GM13976 (cell line): ENCODE measurements at regions not wholly inside any gene's neighbourhood (a gene's known extent, or its start where the extent isn't known, plus 50 kb on each side); places are given as distances from the start of the nearest gene placed in this dataset.
"Not testable (repeated sequence)": the region's sequence is repeated elsewhere in the genome, so short reads cannot be mapped to it uniquely, and the experiment has no call there.

Experiments
- DNase-seq: peaks from one replicate; pipeline ENCODE4 v3.0.0; 2012; ENCODE audit warnings: low spot score
- CTCF ChIP-seq: IDR thresholded peaks from 2 replicates; pipeline ENCODE4 v1.5.1; 2012; ENCODE audit warnings: borderline replicate concordance, mild to moderate bottlenecking; ENCODE audit not compliant: insufficient read depth; ENCODE audit errors: extremely low read depth, missing control alignments, control extremely low read depth
- in situ Hi-C: fragments of 300-500 bp; cut with MboI; formaldehyde crosslinking; loops from one replicate; pipeline ENCODE4 v1.12.0; 2022; ENCODE audit warnings: low sequenced_read_pairs, mixed read lengths, inconsistent platforms; ENCODE audit not compliant: unreplicated experiment

GRCh38 chr4:130736436-130737185 is 1640.7 kb downstream of the C4orf33 start:
- in situ Hi-C loops = no loop called here
- no peak for DNase-seq
- TF ChIP-seq CTCF = no peak

DNA sequence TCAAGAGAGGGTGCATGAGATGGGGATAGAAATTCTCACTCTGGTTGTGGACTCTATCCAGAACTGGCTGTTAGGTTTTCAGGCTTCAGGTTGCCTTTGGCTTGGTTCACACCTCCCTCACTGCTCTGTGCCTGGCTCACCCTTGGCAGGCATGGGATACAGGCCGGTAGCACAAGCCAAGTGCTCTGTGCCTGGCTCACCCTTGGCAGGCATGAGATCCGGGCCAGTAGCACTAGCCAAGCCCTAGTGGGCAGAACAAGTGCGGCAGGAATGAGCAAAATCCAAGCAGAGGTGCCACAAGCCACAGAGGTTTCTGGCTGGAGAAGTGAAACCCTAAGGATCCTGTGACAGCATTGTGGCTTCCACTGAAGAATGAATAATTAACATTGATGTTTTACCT is 1642.3 kb downstream of the C4orf33 start:
- TF ChIP-seq CTCF = no peak
- in situ Hi-C loops = no loop called here
- DNase-seq = no peak

DNA sequence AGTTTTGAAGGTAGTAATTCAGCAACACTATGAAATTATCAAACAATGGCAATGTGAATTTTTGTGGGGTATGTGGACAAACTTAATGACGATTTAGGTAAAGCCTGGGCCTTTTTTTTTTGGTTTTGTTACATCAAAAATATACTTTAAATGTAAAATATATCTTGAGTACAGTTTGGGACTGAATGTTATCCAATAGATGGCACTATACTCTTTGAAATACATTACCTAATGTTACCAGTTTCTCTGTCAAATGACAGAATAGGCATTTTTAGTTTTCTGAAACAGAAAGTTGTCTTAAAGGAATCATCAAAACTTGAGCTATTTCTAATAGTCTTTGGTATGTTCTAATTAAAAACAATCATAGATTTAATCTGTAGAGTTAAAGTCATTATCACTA is 1651.9 kb downstream of the C4orf33 start:
- DNase-seq = no peak

DNA sequence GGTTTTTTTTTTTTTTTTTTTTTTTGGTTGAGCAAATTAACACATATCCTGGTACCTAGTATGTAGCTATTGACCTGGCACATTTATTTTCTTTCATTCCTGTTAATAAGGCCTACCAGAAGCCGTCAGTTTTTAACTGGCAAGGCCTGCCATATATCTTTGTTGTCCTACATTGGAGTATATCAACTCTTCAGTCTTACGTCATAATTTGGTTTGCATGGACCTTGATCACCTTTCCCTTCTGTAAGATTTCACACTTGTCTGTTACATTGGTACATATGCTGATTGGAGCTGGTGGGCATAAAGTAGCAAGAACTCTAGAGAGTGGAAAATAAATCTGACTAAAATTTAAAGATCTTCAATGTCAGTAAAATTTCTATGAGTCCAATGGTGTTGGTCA is 1658.0 kb downstream of the C4orf33 start:
- TF ChIP-seq CTCF = no peak
- DNase-seq = no peak
- in situ Hi-C loops = no loop called here

More for the DNA sequence above, 1651.9 kb downstream of the C4orf33 start:
- in situ Hi-C loops = no loop called here
- peak; percentile 10 for TF ChIP-seq CTCF

DNA sequence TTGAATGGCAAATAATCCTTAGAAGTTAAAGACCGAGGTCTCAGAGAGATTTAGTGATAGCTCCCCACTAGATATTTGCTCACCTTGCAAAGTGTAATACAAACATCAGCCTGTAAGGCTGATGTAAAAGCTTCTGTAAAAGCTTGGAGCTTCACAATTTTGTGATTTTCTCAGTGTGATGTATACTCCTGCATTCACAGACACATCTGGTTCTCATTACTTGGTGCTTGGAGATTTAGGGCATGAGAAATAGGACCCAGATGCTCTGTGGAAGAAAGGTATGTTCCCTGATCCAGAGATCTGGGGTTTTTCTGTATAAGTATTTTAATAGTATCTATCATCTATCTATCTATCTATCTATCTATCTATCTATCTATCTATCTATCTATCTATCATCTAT is 1664.3 kb downstream of the C4orf33 start:
- no peak for TF ChIP-seq CTCF
- DNase-seq = no peak
- in situ Hi-C loops = no loop called here

DNA sequence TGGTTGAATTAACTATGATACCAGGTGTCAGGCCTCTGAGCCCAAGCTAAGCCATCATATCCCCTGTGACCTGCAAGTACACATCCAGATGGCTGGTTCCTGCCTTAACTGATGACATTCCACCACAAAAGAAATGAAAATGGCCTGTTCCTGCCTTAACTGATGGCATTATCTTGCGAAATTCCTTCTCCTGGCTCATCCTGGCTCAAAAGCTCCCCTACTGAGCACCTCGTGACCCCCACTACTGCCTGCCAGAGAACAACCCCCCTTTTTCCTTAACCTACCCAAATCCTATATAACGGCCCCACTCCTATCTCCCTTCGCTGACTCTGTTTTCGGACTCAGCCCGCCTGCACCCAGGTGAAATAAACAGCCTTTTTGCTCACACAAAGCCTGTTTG is 1671.4 kb downstream of the C4orf33 start:
- in situ Hi-C loops, DNase-seq: not testable (repeated sequence)

GRCh38 chr4:130772966-130773365 is 1677.0 kb downstream of the C4orf33 start:
- in situ Hi-C loops, DNase-seq: not testable (repeated sequence)

DNA sequence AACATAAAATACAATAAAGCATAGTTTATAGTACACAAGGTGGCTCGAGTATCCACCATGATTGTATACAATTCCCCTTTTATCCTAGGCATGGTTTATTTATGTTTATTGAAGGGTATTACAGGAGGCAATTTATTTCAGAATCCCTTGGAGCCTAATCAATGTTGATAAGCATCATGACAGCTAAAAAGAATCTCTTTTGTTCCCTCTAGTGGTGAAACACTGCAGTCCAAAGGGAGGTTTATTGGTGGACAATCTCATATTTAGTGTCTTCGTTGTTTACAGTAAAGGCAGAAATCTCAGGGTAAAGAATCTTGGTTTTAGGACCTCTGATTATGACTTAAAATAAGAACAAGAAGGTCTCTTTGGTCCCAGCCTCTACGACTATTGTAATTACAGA is 1712.5 kb downstream of the C4orf33 start:
- no peak for DNase-seq
- in situ Hi-C loops = no loop called here
- peak; percentile 21 for TF ChIP-seq CTCF
